ENCODE measurements at regions not wholly inside any gene's neighbourhood (a gene's known extent, or its start where the extent isn't known, plus 50 kb on each side); places are given as distances from the start of the nearest gene placed in this dataset.

GRCh38 chr4:11908205-11908604 lies 479.5 kb upstream of the HS3ST1 start:
- no peak for TF ChIP-seq CTCF (conservative IDR thresholded peaks at IDR 0.05)
- no peak for TF ChIP-seq EZH2 (IDR thresholded peaks at IDR 0.05; ENCODE audit: low read depth)

Data from PC-9 (cell line).